Lower lobe of right lung (tissue), 2 donors: ENCODE measurements at regions not wholly inside any gene's neighbourhood (a gene's known extent, or its start where the extent isn't known, plus 50 kb on each side); places are given as distances from the start of the nearest gene placed in this dataset.

ENCODE experiments used
- ATAC-seq, 2 donors: fragments of 200-7000 bp; cut with Tn5 transposase; one replicate each; pipeline ENCODE4 v1.9.1; 2020 to 2022; ENCODE audit warnings: mild to moderate bottlenecking in 2 of 2, moderate library complexity in 2 of 2
- DNase-seq: peaks from one replicate; pipeline ENCODE4 v3.0.0-alpha.2; 2020
- H3K27ac ChIP-seq: fragments of 200-600 bp; one replicate; pipeline ENCODE4 v1.8.0; 2022
- H3K27me3 ChIP-seq: fragments of 200-600 bp; one replicate; pipeline ENCODE4 v1.8.0; 2022; ENCODE audit warnings: low read depth
- H3K36me3 ChIP-seq: fragments of 200-600 bp; one replicate; pipeline ENCODE4 v1.8.0; 2022; ENCODE audit warnings: mild to moderate bottlenecking
- H3K4me1 ChIP-seq: fragments of 200-600 bp; one replicate; pipeline ENCODE4 v1.8.0; 2022
- H3K4me3 ChIP-seq: fragments of 200-600 bp; one replicate; pipeline ENCODE4 v1.8.0; 2022; ENCODE audit warnings: mild to moderate bottlenecking
- H3K9me3 ChIP-seq: fragments of 200-600 bp; one replicate; pipeline ENCODE4 v1.8.0; 2022
- CTCF ChIP-seq: fragments of 200-600 bp; IDR thresholded peaks from one replicate; pipeline ENCODE4 v1.8.0; 2022; ENCODE audit warnings: antibody characterized with exemption, mild to moderate bottlenecking
- intact Hi-C: fragments of 100-400 bp; cut with DNase I; formaldehyde crosslinking; loops from one replicate; pipeline ENCODE4 v1.11.0; 2022
- donor health status: DM: no; HTN: yes; CAD: no; lungs with severe emphysema.

GRCh38 chr10:128812000-128812399 lies 655.0 kb upstream of the MGMT start:
- intact Hi-C loops = no loop called here
- Histone ChIP-seq H3K36me3 (no peaks in the 10 kb centered on the region), H3K27me3 (no peaks in the 10 kb centered on the region), H3K9me3 (no peaks in the 10 kb centered on the region), H3K4me3 (no peak overlapping the region), H3K4me1 (no peaks in the 10 kb centered on the region), H3K27ac (no peak overlapping the region)
- ATAC-seq (no peak), DNase-seq (no peak)
- no peak for TF ChIP-seq CTCF

- no peaks in the 10 kb centered on the region for H3K36me3 ChIP-seq
- H3K27ac ChIP-seq = no peak overlapping the region
- ATAC-seq (no peak), DNase-seq (no peak)
- no peak for TF ChIP-seq CTCF
- intact Hi-C loops = no loop called here
- no peaks in the 10 kb centered on the region for H3K4me1 ChIP-seq
- no peak overlapping the region for H3K4me3 ChIP-seq
- no peaks in the 10 kb centered on the region for H3K9me3 ChIP-seq
- H3K27me3 ChIP-seq = no peaks in the 10 kb centered on the region
These were observed 653.5 kb upstream of the MGMT start for GRCh38 chr10:128813574-128813973.

DNA sequence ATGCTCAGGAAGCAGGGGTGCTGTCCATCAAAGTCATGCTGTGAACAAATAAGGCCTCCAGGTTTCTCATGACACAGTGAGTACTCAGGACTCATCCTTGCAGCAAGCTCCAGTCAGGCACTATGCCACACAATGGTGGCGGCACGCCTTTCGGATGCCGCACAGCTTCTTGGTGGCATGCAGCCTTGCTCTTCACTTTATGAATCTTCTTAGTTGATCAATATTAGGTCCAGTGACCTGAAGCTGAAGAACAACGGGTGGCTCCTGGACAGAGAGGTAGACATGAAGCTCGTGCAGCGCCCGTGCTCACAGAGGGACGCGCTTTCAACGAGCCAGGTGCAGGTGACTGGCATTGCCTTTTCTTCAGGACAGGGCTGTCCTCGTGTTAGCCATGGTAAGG lies 653.0 kb upstream of the MGMT start:
- no peak overlapping the region for H3K27ac ChIP-seq
- ATAC-seq = no peak
- DNase-seq = no peak

DNA sequence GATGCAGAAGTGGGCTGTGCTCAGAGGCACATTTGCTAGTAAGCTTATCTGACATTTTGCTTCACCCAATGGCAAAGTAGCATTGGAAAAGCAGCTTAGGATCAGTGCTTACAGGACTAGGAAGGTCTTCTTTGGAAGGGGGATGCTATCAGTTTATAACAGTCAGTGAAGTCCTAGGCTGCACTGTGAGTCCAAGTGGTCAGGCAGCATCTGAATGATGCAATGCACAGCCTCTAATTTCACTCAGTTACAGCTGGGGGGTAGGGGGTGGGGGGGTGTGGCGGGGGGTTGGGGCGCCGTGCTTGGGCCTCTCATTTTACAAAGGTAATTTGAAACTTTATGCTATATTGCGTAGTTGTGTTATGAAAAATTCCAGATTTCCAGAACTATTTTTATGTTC lies 652.3 kb upstream of the MGMT start:
- DNase-seq = no peak
- no peak for TF ChIP-seq CTCF

More for the DNA sequence above, 653.0 kb upstream of the MGMT start:
- intact Hi-C loops = no loop called here
- H3K27me3 ChIP-seq = no peaks in the 10 kb centered on the region
- no peaks in the 10 kb centered on the region for H3K4me1 ChIP-seq
- no peaks in the 10 kb centered on the region for H3K36me3 ChIP-seq
- TF ChIP-seq CTCF = no peak
- H3K4me3 ChIP-seq = no peak overlapping the region
- H3K9me3 ChIP-seq = no peaks in the 10 kb centered on the region

DNA sequence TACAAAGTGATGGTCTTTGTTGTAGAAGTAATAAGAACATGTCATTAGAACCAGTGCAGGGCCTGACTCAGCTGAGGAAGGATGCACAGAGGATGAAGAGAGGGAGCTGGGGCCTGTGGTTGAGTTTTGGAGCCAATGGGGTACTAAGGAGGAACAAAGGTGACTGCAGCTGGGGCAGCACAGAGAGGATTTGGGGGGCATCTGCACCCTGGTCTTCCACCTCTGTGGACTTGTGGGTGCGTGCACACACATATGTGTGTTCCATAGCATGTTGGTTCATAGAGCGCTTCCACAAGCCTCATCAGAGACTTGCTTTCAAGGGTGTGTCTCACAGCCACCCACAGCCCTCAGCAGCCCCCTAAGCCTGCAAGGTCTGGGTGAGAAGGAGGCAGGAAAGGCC lies 650.3 kb upstream of the MGMT start:
- DNase-seq (no peak), ATAC-seq (no peak)
- no peaks in the 10 kb centered on the region for H3K4me1 ChIP-seq
- no peak overlapping the region for H3K27ac ChIP-seq
- intact Hi-C loops = no loop called here
- H3K4me3 ChIP-seq = no peak overlapping the region
- H3K9me3 ChIP-seq = no peaks in the 10 kb centered on the region
- no peak for TF ChIP-seq CTCF
- H3K36me3 ChIP-seq = no peaks in the 10 kb centered on the region
- no peaks in the 10 kb centered on the region for H3K27me3 ChIP-seq

More for the DNA sequence above, 652.3 kb upstream of the MGMT start:
- intact Hi-C loops = no loop called here
- no peak for ATAC-seq
- H3K4me1 ChIP-seq = no peaks in the 10 kb centered on the region
- no peaks in the 10 kb centered on the region for H3K36me3 ChIP-seq
- no peaks in the 10 kb centered on the region for H3K27me3 ChIP-seq
- H3K27ac ChIP-seq = no peak overlapping the region
- no peak overlapping the region for H3K4me3 ChIP-seq
- no peaks in the 10 kb centered on the region for H3K9me3 ChIP-seq

- no peaks in the 10 kb centered on the region for H3K36me3 ChIP-seq
- no peak for DNase-seq
- no peaks in the 10 kb centered on the region for H3K9me3 ChIP-seq
- H3K4me1 ChIP-seq = no peaks in the 10 kb centered on the region
- no peak overlapping the region for H3K4me3 ChIP-seq
- TF ChIP-seq CTCF = no peak
- intact Hi-C loops = no loop called here
- no peaks in the 10 kb centered on the region for H3K27me3 ChIP-seq
- no peak for ATAC-seq
- no peak overlapping the region for H3K27ac ChIP-seq
These were observed 649.4 kb upstream of the MGMT start for GRCh38 chr10:128817636-128818035.
